GM23338 (cell line): ENCODE measurements at regions not wholly inside any gene's neighbourhood (a gene's known extent, or its start where the extent isn't known, plus 50 kb on each side); places are given as distances from the start of the nearest gene placed in this dataset.
"Not testable (repeated sequence)": the region's sequence is repeated elsewhere in the genome, so short reads cannot be mapped to it uniquely, and the experiment has no call there.

Experiments used
- CREB1 ChIP-seq: fragments of 250-450 bp; sonication (Bioruptor Pico); IDR thresholded peaks from 2 replicates; pipeline ENCODE4 v1.5.0; 2020; ENCODE audit warnings: low read depth, mild to moderate bottlenecking, moderate library complexity
- EZH2 ChIP-seq: fragments of 200-600 bp; sonication (generic); IDR thresholded peaks from one replicate; pipeline ENCODE4 v1.8.0; 2017; ENCODE audit warnings: antibody characterized with exemption, mild to moderate bottlenecking, low read depth; ENCODE audit not compliant: unreplicated experiment
- EZH2phosphoT487 ChIP-seq: fragments of 200-600 bp; sonication (generic); IDR thresholded peaks from one replicate; pipeline ENCODE4 v1.8.1; 2018; ENCODE audit warnings: antibody characterized with exemption; ENCODE audit not compliant: unreplicated experiment
- JUNB ChIP-seq: IDR thresholded peaks from one replicate; pipeline ENCODE4 v1.6.1; 2016; ENCODE audit warnings: antibody characterized with exemption; ENCODE audit not compliant: unreplicated experiment
- NANOG ChIP-seq: IDR thresholded peaks from 2 replicates; pipeline ENCODE4 v1.6.1; 2016; ENCODE audit warnings: antibody characterized with exemption, borderline replicate concordance
- POLR2AphosphoS5 ChIP-seq: IDR thresholded peaks from 2 replicates; pipeline ENCODE4 v1.6.1; 2016; ENCODE audit warnings: antibody characterized with exemption, low read depth
- STAT1 ChIP-seq: IDR thresholded peaks from one replicate; pipeline ENCODE4 v1.6.1; 2016; ENCODE audit warnings: antibody characterized with exemption; ENCODE audit not compliant: unreplicated experiment
- ZNF114 ChIP-seq: fragments of 250-450 bp; sonication (Bioruptor Pico); IDR thresholded peaks from 2 replicates; pipeline ENCODE4 v1.5.0; 2020; ENCODE audit warnings: mild to moderate bottlenecking, moderate library complexity
- ZNF331 ChIP-seq: fragments of 250-450 bp; sonication (Bioruptor Pico); IDR thresholded peaks from 2 replicates; pipeline ENCODE4 v1.5.0; 2020; ENCODE audit warnings: low read depth, mild to moderate bottlenecking, moderate library complexity
- TF ChIP-seq, protein P1 (sequence below), 2 experiments: fragments of 200-600 bp in 1 of 2; sonication (generic) in 1 of 2; conservative IDR thresholded peaks; 2 replicates each; pipeline versions ENCODE4 v1.5.1 to v1.6.1; 2016 to 2017; ENCODE audit warnings: antibody characterized with exemption in 2 of 2, low read depth in 2 of 2, mild to moderate bottlenecking in 2 of 2, moderate library complexity in 1 of 2
- TF ChIP-seq, protein P2 (sequence below): IDR thresholded peaks from one replicate; pipeline ENCODE4 v1.6.1; 2018; ENCODE audit warnings: antibody characterized with exemption; ENCODE audit not compliant: unreplicated experiment
- TF ChIP-seq, protein P3 (sequence below): fragments of 250-450 bp; sonication (Bioruptor Pico); IDR thresholded peaks from 2 replicates; pipeline ENCODE4 v1.5.0; 2020; ENCODE audit warnings: mild to moderate bottlenecking, moderate library complexity
- TF ChIP-seq, protein P4 (sequence below): IDR thresholded peaks from 2 replicates; pipeline ENCODE4 v1.6.1; 2016; ENCODE audit warnings: antibody characterized with exemption

DNA sequence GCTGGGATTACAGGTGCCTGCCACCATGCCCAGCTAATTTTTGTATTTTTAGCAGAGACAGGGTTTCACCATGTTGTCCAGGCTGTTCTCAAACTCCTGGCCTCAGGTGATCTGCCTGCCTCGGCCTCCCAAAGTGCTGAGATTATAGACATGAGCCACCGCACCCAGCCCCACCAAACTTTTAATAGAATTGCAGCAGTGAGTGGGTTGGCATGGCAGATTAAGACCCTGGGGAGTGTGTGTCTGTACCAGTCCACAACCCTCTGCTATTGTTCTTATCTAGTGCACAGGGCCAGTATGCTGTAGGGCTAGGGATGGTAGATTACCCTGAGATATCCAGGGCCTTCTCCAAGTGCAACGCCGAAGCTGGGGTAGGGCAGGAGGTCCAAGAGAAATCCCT, 211.0 kb downstream of the BCL11A start:
- TF ChIP-seq, protein P1, sequence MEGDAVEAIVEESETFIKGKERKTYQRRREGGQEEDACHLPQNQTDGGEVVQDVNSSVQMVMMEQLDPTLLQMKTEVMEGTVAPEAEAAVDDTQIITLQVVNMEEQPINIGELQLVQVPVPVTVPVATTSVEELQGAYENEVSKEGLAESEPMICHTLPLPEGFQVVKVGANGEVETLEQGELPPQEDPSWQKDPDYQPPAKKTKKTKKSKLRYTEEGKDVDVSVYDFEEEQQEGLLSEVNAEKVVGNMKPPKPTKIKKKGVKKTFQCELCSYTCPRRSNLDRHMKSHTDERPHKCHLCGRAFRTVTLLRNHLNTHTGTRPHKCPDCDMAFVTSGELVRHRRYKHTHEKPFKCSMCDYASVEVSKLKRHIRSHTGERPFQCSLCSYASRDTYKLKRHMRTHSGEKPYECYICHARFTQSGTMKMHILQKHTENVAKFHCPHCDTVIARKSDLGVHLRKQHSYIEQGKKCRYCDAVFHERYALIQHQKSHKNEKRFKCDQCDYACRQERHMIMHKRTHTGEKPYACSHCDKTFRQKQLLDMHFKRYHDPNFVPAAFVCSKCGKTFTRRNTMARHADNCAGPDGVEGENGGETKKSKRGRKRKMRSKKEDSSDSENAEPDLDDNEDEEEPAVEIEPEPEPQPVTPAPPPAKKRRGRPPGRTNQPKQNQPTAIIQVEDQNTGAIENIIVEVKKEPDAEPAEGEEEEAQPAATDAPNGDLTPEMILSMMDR (conservative IDR thresholded peaks at IDR 0.05; ENCODE audit: low read depth in 2 of 2) = not testable (repeated sequence)
- TF ChIP-seq EZH2phosphoT487; ZNF114; POLR2AphosphoS5; JUNB; EZH2; CREB1 (CRISPR knock-in tag); ZNF331 (CRISPR knock-in tag); NANOG; STAT1: not testable (repeated sequence)
- TF ChIP-seq, protein P2, sequence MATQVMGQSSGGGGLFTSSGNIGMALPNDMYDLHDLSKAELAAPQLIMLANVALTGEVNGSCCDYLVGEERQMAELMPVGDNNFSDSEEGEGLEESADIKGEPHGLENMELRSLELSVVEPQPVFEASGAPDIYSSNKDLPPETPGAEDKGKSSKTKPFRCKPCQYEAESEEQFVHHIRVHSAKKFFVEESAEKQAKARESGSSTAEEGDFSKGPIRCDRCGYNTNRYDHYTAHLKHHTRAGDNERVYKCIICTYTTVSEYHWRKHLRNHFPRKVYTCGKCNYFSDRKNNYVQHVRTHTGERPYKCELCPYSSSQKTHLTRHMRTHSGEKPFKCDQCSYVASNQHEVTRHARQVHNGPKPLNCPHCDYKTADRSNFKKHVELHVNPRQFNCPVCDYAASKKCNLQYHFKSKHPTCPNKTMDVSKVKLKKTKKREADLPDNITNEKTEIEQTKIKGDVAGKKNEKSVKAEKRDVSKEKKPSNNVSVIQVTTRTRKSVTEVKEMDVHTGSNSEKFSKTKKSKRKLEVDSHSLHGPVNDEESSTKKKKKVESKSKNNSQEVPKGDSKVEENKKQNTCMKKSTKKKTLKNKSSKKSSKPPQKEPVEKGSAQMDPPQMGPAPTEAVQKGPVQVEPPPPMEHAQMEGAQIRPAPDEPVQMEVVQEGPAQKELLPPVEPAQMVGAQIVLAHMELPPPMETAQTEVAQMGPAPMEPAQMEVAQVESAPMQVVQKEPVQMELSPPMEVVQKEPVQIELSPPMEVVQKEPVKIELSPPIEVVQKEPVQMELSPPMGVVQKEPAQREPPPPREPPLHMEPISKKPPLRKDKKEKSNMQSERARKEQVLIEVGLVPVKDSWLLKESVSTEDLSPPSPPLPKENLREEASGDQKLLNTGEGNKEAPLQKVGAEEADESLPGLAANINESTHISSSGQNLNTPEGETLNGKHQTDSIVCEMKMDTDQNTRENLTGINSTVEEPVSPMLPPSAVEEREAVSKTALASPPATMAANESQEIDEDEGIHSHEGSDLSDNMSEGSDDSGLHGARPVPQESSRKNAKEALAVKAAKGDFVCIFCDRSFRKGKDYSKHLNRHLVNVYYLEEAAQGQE = not testable (repeated sequence)
- TF ChIP-seq, protein P3, sequence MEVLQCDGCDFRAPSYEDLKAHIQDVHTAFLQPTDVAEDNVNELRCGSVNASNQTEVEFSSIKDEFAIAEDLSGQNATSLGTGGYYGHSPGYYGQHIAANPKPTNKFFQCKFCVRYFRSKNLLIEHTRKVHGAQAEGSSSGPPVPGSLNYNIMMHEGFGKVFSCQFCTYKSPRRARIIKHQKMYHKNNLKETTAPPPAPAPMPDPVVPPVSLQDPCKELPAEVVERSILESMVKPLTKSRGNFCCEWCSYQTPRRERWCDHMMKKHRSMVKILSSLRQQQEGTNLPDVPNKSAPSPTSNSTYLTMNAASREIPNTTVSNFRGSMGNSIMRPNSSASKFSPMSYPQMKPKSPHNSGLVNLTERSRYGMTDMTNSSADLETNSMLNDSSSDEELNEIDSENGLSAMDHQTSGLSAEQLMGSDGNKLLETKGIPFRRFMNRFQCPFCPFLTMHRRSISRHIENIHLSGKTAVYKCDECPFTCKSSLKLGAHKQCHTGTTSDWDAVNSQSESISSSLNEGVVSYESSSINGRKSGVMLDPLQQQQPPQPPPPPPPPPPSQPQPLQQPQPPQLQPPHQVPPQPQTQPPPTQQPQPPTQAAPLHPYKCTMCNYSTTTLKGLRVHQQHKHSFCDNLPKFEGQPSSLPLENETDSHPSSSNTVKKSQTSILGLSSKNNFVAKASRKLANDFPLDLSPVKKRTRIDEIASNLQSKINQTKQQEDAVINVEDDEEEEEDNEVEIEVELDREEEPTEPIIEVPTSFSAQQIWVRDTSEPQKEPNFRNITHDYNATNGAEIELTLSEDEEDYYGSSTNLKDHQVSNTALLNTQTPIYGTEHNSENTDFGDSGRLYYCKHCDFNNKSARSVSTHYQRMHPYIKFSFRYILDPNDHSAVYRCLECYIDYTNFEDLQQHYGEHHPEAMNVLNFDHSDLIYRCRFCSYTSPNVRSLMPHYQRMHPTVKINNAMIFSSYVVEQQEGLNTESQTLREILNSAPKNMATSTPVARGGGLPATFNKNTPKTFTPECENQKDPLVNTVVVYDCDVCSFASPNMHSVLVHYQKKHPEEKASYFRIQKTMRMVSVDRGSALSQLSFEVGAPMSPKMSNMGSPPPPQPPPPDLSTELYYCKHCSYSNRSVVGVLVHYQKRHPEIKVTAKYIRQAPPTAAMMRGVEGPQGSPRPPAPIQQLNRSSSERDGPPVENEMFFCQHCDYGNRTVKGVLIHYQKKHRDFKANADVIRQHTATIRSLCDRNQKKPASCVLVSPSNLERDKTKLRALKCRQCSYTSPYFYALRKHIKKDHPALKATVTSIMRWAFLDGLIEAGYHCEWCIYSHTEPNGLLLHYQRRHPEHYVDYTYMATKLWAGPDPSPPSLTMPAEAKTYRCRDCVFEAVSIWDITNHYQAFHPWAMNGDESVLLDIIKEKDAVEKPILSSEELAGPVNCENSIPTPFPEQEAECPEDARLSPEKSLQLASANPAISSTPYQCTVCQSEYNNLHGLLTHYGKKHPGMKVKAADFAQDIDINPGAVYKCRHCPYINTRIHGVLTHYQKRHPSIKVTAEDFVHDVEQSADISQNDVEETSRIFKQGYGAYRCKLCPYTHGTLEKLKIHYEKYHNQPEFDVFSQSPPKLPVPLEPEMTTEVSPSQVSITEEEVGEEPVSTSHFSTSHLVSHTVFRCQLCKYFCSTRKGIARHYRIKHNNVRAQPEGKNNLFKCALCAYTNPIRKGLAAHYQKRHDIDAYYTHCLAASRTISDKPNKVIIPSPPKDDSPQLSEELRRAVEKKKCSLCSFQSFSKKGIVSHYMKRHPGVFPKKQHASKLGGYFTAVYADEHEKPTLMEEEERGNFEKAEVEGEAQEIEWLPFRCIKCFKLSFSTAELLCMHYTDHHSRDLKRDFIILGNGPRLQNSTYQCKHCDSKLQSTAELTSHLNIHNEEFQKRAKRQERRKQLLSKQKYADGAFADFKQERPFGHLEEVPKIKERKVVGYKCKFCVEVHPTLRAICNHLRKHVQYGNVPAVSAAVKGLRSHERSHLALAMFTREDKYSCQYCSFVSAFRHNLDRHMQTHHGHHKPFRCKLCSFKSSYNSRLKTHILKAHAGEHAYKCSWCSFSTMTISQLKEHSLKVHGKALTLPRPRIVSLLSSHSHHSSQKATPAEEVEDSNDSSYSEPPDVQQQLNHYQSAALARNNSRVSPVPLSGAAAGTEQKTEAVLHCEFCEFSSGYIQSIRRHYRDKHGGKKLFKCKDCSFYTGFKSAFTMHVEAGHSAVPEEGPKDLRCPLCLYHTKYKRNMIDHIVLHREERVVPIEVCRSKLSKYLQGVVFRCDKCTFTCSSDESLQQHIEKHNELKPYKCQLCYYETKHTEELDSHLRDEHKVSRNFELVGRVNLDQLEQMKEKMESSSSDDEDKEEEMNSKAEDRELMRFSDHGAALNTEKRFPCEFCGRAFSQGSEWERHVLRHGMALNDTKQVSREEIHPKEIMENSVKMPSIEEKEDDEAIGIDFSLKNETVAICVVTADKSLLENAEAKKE (CRISPR knock-in tag) = not testable (repeated sequence)
- TF ChIP-seq, protein P4, sequence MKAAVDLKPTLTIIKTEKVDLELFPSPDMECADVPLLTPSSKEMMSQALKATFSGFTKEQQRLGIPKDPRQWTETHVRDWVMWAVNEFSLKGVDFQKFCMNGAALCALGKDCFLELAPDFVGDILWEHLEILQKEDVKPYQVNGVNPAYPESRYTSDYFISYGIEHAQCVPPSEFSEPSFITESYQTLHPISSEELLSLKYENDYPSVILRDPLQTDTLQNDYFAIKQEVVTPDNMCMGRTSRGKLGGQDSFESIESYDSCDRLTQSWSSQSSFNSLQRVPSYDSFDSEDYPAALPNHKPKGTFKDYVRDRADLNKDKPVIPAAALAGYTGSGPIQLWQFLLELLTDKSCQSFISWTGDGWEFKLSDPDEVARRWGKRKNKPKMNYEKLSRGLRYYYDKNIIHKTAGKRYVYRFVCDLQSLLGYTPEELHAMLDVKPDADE = not testable (repeated sequence)
